Skeletal muscle satellite cell (primary cell): ENCODE measurements at regions not wholly inside any gene's neighbourhood (a gene's known extent, or its start where the extent isn't known, plus 50 kb on each side); places are given as distances from the start of the nearest gene placed in this dataset.

Experiments
- H3K27me3 ChIP-seq: 2 replicates; pipeline ENCODE4 v1.7.0; 2013; ENCODE audit warnings: low read length; ENCODE audit not compliant: control insufficient read depth, insufficient read depth
- H3K36me3 ChIP-seq: 2 replicates; pipeline ENCODE4 v1.7.0; 2013; ENCODE audit warnings: mild to moderate bottlenecking, control low read depth, low read length; ENCODE audit not compliant: insufficient read depth
- H3K4me1 ChIP-seq: 2 replicates; pipeline ENCODE4 v1.7.0; 2013; ENCODE audit warnings: low read length; ENCODE audit not compliant: control insufficient read depth, insufficient read depth
- H3K4me2 ChIP-seq: 2 replicates; pipeline ENCODE4 v1.7.0; 2013; ENCODE audit warnings: mild to moderate bottlenecking, low read length
- H3K4me3 ChIP-seq: 2 replicates; pipeline ENCODE4 v1.7.0; 2013; ENCODE audit warnings: low read length
- H3K9ac ChIP-seq: 2 replicates; pipeline ENCODE4 v1.7.0; 2013; ENCODE audit warnings: mild to moderate bottlenecking, low read depth, low read length, moderate library complexity
- H3K9me3 ChIP-seq: replicated peaks from 2 replicates; pipeline ENCODE4 v1.7.0; 2013; ENCODE audit warnings: mild to moderate bottlenecking, control low read depth, low read length

DNA sequence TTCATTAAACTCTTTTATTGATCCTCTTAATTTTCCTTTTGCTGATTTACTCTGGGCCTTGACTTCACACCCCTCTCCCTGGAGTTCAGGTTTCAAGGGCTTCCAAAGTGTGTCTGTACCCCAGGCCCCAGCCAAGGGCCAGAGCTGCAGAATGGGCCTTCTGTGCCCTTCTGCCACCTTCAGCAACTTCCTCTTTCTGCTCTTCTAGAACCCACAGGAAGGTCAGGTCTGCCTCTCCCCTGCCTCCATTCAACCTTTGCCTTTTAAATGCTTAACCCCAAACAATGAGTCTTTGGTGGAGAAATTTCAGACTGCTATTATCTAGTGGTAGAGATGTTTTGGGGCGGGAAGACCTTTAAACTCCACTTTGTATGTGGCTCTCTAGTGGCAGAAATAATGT lies 63.1 kb downstream of the TSN start:
- Histone ChIP-seq H3K4me1 (no peaks in the 10 kb centered on the region), H3K9me3 (no peaks in the 10 kb centered on the region)

DNA sequence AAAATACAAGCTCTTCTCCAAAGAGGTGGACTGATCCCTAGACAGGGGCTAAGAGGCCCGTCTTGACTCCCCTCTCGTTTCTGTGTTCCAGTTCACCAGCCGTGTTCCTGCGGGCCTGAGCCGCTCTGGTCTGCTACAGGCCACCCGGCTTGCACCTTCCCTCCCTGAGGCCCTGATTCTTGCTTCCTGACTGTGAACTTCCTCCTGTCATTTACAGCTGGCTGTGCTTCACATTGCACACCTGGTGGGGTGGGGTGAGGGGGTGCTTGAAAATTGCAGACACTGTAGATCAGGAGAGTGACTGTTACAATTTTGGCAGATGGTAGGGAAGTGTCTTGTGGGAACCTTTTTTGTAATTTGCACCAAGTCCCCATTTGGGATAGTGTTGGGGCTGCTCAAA lies 64.4 kb downstream of the TSN start:
- Histone ChIP-seq H3K36me3 (no peaks in the 10 kb centered on the region), H3K27me3 (peaks cover 31% of the 10 kb centered on the region), H3K4me1 (no peaks in the 10 kb centered on the region), H3K4me3 (no peak overlapping the region), H3K4me2 (no peak overlapping the region), H3K9ac (no peak overlapping the region), H3K9me3 (no peaks in the 10 kb centered on the region)

More for the DNA sequence above, 63.1 kb downstream of the TSN start:
- H3K4me3 ChIP-seq, result no peak overlapping the region
- H3K9ac ChIP-seq, result no peak overlapping the region
- H3K4me2 ChIP-seq, result no peak overlapping the region
- peaks cover 30% of the 10 kb centered on the region for H3K27me3 ChIP-seq
- H3K36me3 ChIP-seq, result no peaks in the 10 kb centered on the region

DNA sequence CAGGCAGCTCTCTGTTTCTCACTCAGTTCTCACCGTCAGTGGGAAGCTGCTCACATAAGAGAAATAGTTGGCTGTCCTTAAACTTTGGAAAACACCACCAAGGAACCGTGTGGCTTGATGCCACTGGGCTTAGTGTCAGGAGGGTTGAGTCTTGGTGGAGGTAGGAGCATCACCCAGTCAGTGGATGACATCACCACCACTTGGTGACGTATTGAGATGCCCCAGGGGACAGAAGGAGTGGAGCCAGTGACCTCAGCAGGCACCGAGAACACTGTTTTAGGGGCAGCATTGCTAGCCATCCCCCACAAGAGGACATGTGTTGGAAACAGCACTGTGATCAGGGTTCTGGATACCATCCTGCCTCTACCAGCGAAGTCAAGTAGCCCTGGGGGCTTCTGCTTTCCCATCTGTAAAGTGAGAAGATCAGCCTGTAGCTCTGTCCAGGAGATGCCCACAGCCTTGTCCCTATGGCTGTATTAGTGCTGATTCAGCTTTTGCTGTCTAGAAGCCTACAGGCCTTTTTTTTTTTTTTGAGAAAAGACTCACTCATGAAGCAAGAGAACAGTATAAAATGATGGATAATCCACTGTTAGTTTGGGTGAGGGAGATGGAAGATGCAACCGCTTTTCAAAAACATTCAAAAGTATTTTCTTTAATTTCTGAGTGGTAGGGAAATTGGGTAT lies 66.2 kb downstream of the TSN start:
- no peaks in the 10 kb centered on the region for H3K9me3 ChIP-seq

DNA sequence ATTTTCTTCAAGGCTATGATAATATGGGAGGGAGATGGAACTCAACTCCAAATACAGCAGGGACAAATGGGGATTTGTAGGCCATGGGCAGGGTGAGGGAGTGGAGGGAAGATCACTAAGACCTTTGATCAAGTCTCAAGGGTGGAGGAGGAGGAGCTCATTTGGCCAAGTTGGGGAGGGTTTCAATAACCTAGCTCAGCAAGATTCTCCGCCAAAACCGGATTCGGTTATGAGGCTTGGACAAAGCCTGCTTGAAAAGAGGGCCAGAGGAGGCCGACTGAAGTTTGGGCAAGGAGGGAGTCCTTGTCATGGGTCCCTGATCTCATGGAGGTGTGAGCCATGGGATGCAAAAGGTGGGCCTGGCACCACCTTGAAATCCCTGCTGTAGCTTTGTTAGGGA lies 68.8 kb downstream of the TSN start:
- Histone ChIP-seq H3K4me1 (no peaks in the 10 kb centered on the region), H3K36me3 (no peaks in the 10 kb centered on the region), H3K9me3 (no peaks in the 10 kb centered on the region), H3K4me2 (no peak overlapping the region), H3K9ac (no peak overlapping the region), H3K4me3 (no peak overlapping the region), H3K27me3 (peaks cover 23% of the 10 kb centered on the region)

More for the DNA sequence above, 66.2 kb downstream of the TSN start:
- Histone ChIP-seq H3K36me3 (no peaks in the 10 kb centered on the region), H3K4me2 (no peak overlapping the region), H3K27me3 (peaks cover 29% of the 10 kb centered on the region), H3K9ac (no peak overlapping the region), H3K4me3 (no peak overlapping the region), H3K4me1 (no peaks in the 10 kb centered on the region)

DNA sequence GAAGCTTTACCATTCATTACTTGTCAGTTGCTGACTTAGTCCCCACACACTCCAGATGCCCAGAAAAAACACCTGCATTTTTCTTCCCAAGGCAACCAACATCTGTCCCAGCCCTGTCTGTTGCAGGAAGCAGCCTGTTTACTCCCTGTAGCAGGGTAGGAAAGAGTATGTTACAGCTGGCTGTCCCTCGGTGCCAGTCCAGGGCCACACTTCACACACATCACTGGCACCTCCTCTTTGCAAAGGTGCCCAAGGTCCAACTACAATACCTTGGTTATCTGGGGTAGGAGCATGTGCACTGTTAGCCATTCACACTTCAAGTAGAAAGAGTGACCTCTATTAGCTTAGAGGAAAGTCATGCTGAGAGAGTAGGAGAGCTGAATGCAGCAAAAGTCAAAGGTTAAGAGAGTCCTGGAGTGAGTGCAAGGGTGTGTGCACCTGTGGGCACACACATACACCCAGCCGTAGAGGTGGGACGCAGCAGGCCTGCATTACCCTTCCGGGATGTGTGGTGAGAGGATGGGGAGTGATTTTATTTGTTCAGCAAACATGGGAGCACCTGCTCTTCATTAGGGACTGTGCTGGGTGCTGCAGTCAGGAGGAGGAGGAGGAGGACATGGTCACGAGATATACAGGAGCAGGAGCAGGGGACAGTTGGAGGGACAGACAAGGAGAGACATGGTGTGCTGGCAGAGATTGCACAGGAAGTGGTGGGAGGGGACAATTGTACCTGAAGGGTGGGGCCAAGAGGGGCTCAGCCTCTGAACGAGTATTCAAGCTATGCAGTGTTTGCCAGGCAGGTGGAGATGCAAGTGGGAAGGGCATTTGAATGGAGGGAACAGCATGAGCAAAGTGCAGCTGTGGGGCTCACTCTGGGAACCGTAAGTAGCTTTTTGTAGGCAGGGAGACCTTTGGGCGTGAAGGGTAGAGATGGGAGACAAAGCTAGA lies 69.8 kb downstream of the TSN start:
- H3K27me3 ChIP-seq, result peaks cover 23% of the 10 kb centered on the region
- H3K36me3 ChIP-seq, result no peaks in the 10 kb centered on the region
- no peaks in the 10 kb centered on the region for H3K9me3 ChIP-seq
- no peak overlapping the region for H3K9ac ChIP-seq
- no peaks in the 10 kb centered on the region for H3K4me1 ChIP-seq
- H3K4me3 ChIP-seq, result no peak overlapping the region
- no peak overlapping the region for H3K4me2 ChIP-seq

DNA sequence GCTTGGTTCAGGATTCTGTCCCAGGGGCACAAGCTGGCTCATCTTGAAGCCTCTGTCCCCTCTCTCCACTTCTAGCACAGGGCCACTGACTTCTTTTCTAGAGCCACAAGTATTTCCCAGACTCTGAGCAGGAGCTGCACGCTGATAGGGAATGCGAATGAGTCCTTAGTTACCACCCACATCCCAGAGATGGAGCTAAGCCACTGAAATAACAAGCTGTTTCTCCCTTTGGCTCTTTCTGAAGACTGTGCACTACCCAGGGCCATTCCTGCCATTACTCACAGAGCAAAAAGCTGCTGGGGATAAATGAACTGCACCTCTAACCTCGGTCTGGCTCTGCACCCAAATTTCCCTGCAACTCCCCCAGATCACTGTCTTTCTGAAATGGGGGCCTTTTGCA lies 70.6 kb downstream of the TSN start:
- no peak overlapping the region for H3K4me2 ChIP-seq
- H3K27me3 ChIP-seq, result peaks cover 17% of the 10 kb centered on the region
- H3K4me1 ChIP-seq, result no peaks in the 10 kb centered on the region
- H3K36me3 ChIP-seq, result no peaks in the 10 kb centered on the region
- H3K9me3 ChIP-seq, result no peaks in the 10 kb centered on the region
- no peak overlapping the region for H3K4me3 ChIP-seq
- no peak overlapping the region for H3K9ac ChIP-seq

DNA sequence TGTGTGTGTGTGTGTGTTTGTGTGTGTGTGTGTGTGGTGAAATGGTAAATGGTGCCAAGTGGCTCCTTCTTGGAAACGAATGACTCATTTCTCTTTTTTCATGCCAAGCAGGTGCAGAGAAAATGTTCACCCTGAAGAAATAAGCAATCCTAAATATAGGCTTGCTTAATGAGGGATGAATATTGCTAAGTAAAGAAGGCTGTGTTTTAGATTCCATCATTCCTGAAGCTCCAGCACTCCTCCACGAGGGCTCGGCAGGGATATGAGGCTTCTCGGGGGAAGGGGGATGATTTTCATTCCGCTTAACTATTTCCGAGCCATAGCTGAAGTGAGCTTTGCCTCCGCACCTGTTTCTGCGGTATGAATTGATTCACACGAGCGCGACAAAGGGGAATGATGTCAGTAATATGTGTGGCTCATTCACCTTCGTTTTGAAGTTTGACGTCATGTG lies 72.9 kb downstream of the TSN start:
- no peak overlapping the region for H3K4me2 ChIP-seq
- no peaks in the 10 kb centered on the region for H3K4me1 ChIP-seq
- H3K9ac ChIP-seq, result no peak overlapping the region
- H3K36me3 ChIP-seq, result no peaks in the 10 kb centered on the region
- H3K27me3 ChIP-seq, result peaks cover 12% of the 10 kb centered on the region
- no peaks in the 10 kb centered on the region for H3K9me3 ChIP-seq
- no peak overlapping the region for H3K4me3 ChIP-seq

DNA sequence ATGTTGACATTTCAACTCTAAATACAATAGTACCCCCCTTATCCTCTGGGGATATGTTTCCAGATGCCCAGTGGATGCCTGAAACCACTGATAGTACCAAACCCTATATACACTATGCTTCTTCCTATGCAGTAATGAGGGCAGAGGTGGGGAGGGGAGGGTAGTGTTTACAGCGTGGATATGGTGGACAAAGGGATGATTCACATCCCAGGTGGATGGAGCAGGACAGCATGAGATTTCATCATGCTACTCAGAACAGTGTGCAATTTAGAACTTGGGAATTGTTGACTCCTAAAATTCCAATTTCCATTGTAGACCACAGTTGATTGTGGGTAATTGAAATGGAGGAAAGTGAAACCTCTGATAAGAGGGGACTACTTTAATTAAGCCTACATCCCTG lies 75.4 kb downstream of the TSN start:
- Histone ChIP-seq H3K9me3 (no peaks in the 10 kb centered on the region), H3K4me2 (no peak overlapping the region), H3K4me1 (no peaks in the 10 kb centered on the region)

DNA sequence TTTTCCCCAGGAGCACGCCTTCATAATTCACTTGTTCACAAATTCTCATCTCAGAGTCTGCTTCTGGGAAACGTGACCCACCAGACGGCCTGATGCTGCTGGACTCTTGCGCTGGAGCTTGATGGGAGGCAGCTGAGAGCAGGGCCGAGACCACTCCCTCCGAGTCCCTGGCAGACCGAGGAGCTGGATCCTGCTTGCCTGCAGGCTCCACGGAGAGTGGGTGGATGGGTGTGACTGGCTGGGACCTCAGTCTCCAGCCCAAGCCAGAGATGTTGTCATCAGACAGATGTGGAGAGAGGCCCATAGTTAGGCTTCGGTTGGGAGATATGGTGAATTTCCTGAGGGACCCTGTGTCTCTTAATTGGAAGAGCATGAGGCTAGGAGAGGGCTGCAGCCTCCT lies 76.4 kb downstream of the TSN start:
- no peak overlapping the region for H3K4me3 ChIP-seq
- no peaks in the 10 kb centered on the region for H3K4me1 ChIP-seq
- no peaks in the 10 kb centered on the region for H3K36me3 ChIP-seq
- H3K9me3 ChIP-seq, result no peaks in the 10 kb centered on the region
- H3K27me3 ChIP-seq, result peaks cover 12% of the 10 kb centered on the region
- no peak overlapping the region for H3K4me2 ChIP-seq
- H3K9ac ChIP-seq, result no peak overlapping the region

More for the DNA sequence above, 75.4 kb downstream of the TSN start:
- Histone ChIP-seq H3K9ac (no peak overlapping the region), H3K4me3 (no peak overlapping the region), H3K27me3 (peaks cover 6% of the 10 kb centered on the region), H3K36me3 (no peaks in the 10 kb centered on the region)

DNA sequence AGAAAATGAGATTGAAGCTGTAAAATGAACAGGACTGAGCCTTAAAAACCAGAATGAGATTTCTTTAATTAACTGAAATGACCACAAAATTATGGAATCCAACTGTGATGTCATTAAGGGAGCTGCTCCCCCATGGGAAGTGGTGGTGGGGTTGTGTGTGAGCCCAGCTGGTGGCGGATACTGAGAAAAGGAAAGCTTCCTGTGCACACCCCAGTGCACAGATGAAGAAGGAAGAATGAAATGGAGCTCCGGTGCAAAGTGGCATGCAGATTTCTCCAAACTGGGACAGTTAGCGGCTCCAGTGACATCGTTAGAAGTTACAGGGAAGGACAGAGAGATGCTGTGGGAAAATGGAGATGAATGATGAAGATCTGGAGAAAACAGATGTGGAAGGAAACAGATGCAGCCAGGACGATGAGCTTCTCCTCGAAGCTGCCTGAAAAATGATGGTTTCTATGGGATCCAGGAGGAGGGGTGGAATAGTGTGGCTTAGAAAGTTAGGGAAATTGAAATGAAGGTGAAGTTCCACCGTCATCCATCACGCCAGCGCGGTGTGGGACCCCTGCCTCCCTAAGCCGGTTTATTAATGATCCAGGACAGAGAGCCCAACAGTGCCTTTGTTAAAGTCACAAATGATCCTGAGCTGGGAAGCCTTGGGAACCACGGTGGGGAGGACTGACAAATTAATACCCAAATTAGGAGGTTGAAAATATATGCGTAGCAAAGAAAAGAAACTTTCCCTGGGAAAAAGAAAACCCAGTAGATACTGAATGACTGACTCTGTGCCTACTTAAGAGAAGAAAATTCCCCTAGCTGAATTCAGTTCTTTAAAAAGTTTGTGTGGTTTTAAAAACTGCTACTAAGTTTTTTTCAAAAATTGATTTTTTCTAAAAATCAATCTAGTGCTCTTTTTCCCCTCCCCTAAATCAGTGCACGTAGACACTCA lies 77.2 kb downstream of the TSN start:
- Histone ChIP-seq H3K36me3 (no peaks in the 10 kb centered on the region), H3K9me3 (no peaks in the 10 kb centered on the region), H3K4me3 (no peak overlapping the region)

DNA sequence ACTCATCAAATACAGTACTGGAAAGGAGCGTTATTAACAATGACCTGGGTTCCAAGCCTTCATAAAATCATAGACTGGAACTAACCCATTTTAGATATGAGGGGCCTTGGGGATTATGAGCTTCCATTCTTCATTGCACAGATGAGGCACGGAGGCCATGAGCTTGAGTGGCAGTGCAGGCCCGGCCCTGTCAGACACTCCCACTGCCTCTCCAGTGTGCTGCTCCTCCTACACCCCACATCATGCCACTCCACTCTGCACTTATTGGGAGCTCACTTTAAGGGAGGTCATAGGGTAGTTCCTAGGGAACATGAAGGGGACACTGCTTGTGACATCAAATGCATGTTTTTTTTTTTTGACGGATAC lies 77.9 kb downstream of the TSN start:
- Histone ChIP-seq H3K36me3 (no peaks in the 10 kb centered on the region), H3K9ac (no peak overlapping the region), H3K4me1 (no peaks in the 10 kb centered on the region), H3K4me2 (no peak overlapping the region), H3K27me3 (peaks cover 22% of the 10 kb centered on the region), H3K4me3 (no peak overlapping the region), H3K9me3 (no peaks in the 10 kb centered on the region)

More for the DNA sequence above, 77.2 kb downstream of the TSN start:
- no peak overlapping the region for H3K4me2 ChIP-seq
- peaks cover 16% of the 10 kb centered on the region for H3K27me3 ChIP-seq
- H3K4me1 ChIP-seq, result no peaks in the 10 kb centered on the region
- no peak overlapping the region for H3K9ac ChIP-seq
